Activated CD4-positive, CD25-positive, alpha-beta regulatory T cell (primary cell): ENCODE measurements at regions not wholly inside any gene's neighbourhood (a gene's known extent, or its start where the extent isn't known, plus 50 kb on each side); places are given as distances from the start of the nearest gene placed in this dataset.

Experiments
- DNase-seq, 4 experiments: peaks; one replicate each; lab custom pipeline; 2025; lab: John Stamatoyannopoulos, UW

- DNase-seq: no peak
Measured at GRCh38 chr2:8569332-8569930, 112.4 kb upstream of the ID2 start.

GRCh38 chr2:8570637-8571036 is 111.2 kb upstream of the ID2 start:
- DNase-seq: no peak

- no peak for DNase-seq
Measured at GRCh38 chr2:8571301-8571791, 110.5 kb upstream of the ID2 start.

GRCh38 chr2:8571792-8572499 is 109.9 kb upstream of the ID2 start:
- no peak for DNase-seq

- DNase-seq: no peak
Measured at GRCh38 chr2:8572712-8573233, 109.1 kb upstream of the ID2 start.

GRCh38 chr2:8573234-8573941 is 108.5 kb upstream of the ID2 start:
- DNase-seq: no peak

- no peak for DNase-seq
Measured at GRCh38 chr2:8573942-8574195, 108.0 kb upstream of the ID2 start.

GRCh38 chr2:8574196-8575037 is 107.4 kb upstream of the ID2 start:
- no peak for DNase-seq

- no peak for DNase-seq
Measured at GRCh38 chr2:8575038-8575833, 106.6 kb upstream of the ID2 start.

GRCh38 chr2:8575834-8576423 is 105.9 kb upstream of the ID2 start:
- DNase-seq: no peak

- no peak for DNase-seq
Measured at GRCh38 chr2:8576525-8577167, 105.2 kb upstream of the ID2 start.

- no peak for DNase-seq
Measured at GRCh38 chr2:8577573-8577972, 104.3 kb upstream of the ID2 start.

- DNase-seq: no peak
Measured at GRCh38 chr2:8578335-8579244, 103.3 kb upstream of the ID2 start.

- no peak for DNase-seq
Measured at GRCh38 chr2:8579485-8580085, 102.3 kb upstream of the ID2 start.

- DNase-seq: no peak
Measured at GRCh38 chr2:8580316-8581233, 101.3 kb upstream of the ID2 start.

- DNase-seq: no peak
Measured at GRCh38 chr2:8581234-8581561, 100.7 kb upstream of the ID2 start.

- no peak for DNase-seq
Measured at GRCh38 chr2:8581601-8582041, 100.2 kb upstream of the ID2 start.

- no peak for DNase-seq
Measured at GRCh38 chr2:8582191-8582590, 99.7 kb upstream of the ID2 start.
